T-helper 1 cell treated with Interleukin-12 subunit alpha and Interleukin-12 subunit beta and Interleukin-4 antibody, amounts not matched to agents 30 μg/mL and 1 μg/mL, for 36 hours (primary cell): ENCODE measurements at regions not wholly inside any gene's neighbourhood (a gene's known extent, or its start where the extent isn't known, plus 50 kb on each side); places are given as distances from the start of the nearest gene placed in this dataset.

Experiments used
- H3K27ac Mint-ChIP-seq: one replicate; pipeline ENCODE4 v1.8.0; 2021; ENCODE audit warnings: mild to moderate bottlenecking, mixed read lengths
- H3K27me3 Mint-ChIP-seq: one replicate; pipeline ENCODE4 v1.8.0; 2021; ENCODE audit warnings: low read depth, mixed read lengths
- H3K36me3 Mint-ChIP-seq: one replicate; pipeline ENCODE4 v1.8.0; 2021; ENCODE audit warnings: low read depth, mixed read lengths
- H3K4me1 Mint-ChIP-seq: one replicate; pipeline ENCODE4 v1.8.0; 2021; ENCODE audit warnings: low read depth, mixed read lengths
- H3K4me3 Mint-ChIP-seq: one replicate; pipeline ENCODE4 v1.8.0; 2021; ENCODE audit warnings: mild to moderate bottlenecking, moderate library complexity, mixed read lengths
- H3K9me3 Mint-ChIP-seq: one replicate; pipeline ENCODE4 v1.8.0; 2021; ENCODE audit warnings: mixed read lengths

GRCh38 chr4:24089851-24090534 is 200.1 kb upstream of the PPARGC1A start:
- no peaks in the 10 kb centered on the region for H3K27me3 Mint-ChIP-seq

GRCh38 chr4:24080871-24081270 is 191.0 kb upstream of the PPARGC1A start:
- Mint-ChIP-seq H3K27me3 (no peaks in the 10 kb centered on the region), H3K9me3 (peaks cover 3% of the 10 kb centered on the region), H3K4me1 (no peaks in the 10 kb centered on the region), H3K36me3 (no peaks in the 10 kb centered on the region), H3K27ac (no peak overlapping the region), H3K4me3 (no peak overlapping the region)

More at GRCh38 chr4:24089851-24090534, 200.1 kb upstream of the PPARGC1A start:
- Mint-ChIP-seq H3K4me3 (no peak overlapping the region), H3K4me1 (no peaks in the 10 kb centered on the region), H3K27ac (no peak overlapping the region), H3K36me3 (no peaks in the 10 kb centered on the region), H3K9me3 (no peaks in the 10 kb centered on the region)

DNA sequence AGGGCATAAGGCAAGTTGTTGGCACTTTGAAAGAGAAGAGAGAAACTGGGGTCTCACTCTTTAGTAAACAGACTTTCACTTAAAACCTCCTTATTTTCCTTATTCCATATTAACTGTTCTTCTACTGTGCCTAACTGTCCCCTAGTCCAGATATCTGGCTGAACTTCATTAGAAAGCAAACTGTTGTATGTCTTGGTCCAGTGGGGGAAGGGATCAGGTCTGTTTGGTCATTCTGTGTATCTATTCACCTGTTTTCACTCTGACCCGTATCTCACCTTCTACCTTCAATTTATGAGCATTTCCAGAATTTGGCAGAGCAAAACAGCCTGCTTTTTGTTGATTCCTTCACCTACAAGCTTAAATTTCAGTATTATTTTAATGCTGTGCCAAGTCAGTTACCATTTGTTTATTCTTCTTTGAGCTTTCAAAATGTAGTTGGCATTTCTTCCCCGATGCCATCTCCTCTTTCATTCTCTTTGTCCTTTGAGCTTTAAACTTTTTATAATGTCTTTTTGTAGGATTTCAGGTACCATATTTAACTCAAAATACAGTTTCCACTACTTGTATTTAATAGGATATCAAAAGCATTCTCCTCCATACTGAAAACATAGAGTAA is 188.6 kb upstream of the PPARGC1A start:
- Mint-ChIP-seq H3K36me3 (no peaks in the 10 kb centered on the region), H3K4me3 (no peak overlapping the region), H3K4me1 (no peaks in the 10 kb centered on the region), H3K27me3 (no peaks in the 10 kb centered on the region), H3K27ac (no peak overlapping the region), H3K9me3 (peaks cover 7% of the 10 kb centered on the region)

- H3K27me3 Mint-ChIP-seq, result no peaks in the 10 kb centered on the region
- no peaks in the 10 kb centered on the region for H3K36me3 Mint-ChIP-seq
- peaks cover 7% of the 10 kb centered on the region for H3K9me3 Mint-ChIP-seq
- no peak overlapping the region for H3K27ac Mint-ChIP-seq
- H3K4me1 Mint-ChIP-seq, result no peaks in the 10 kb centered on the region
- no peak overlapping the region for H3K4me3 Mint-ChIP-seq
Observed at GRCh38 chr4:24076811-24077210, 187.0 kb upstream of the PPARGC1A start.

GRCh38 chr4:24073948-24074347 is 184.1 kb upstream of the PPARGC1A start:
- H3K36me3 Mint-ChIP-seq, result no peaks in the 10 kb centered on the region

GRCh38 chr4:24071612-24072372 is 181.9 kb upstream of the PPARGC1A start:
- Mint-ChIP-seq H3K36me3 (no peaks in the 10 kb centered on the region), H3K4me1 (no peaks in the 10 kb centered on the region), H3K27ac (no peak overlapping the region)

More at GRCh38 chr4:24073948-24074347, 184.1 kb upstream of the PPARGC1A start:
- H3K4me1 Mint-ChIP-seq, result no peaks in the 10 kb centered on the region
- H3K27ac Mint-ChIP-seq, result no peak overlapping the region
- no peak overlapping the region for H3K4me3 Mint-ChIP-seq
- H3K9me3 Mint-ChIP-seq, result peaks cover 7% of the 10 kb centered on the region
- no peaks in the 10 kb centered on the region for H3K27me3 Mint-ChIP-seq

DNA sequence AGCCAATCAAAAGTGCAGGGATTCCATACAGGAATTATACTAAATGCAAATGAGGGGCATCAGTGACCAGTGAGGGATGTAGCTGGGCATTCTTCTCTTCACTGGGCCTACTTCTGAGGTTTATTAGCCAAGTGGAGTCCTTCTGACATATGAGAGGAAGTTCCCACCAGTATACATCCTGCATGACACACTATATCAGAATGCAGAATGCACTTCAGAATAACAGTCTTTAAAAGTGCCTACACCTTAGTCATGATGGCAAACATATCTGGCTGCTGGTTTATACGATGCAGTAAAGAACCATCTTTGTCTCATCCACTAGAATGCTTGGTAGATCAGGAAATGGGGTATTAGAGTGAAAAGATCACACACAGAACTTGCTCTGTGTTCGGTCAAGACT is 180.3 kb upstream of the PPARGC1A start:
- H3K27ac Mint-ChIP-seq, result no peak overlapping the region
- no peaks in the 10 kb centered on the region for H3K9me3 Mint-ChIP-seq
- no peak overlapping the region for H3K4me3 Mint-ChIP-seq
- H3K36me3 Mint-ChIP-seq, result no peaks in the 10 kb centered on the region
- H3K27me3 Mint-ChIP-seq, result no peaks in the 10 kb centered on the region
- H3K4me1 Mint-ChIP-seq, result no peaks in the 10 kb centered on the region

More at GRCh38 chr4:24071612-24072372, 181.9 kb upstream of the PPARGC1A start:
- H3K27me3 Mint-ChIP-seq, result no peaks in the 10 kb centered on the region
- no peak overlapping the region for H3K4me3 Mint-ChIP-seq
- H3K9me3 Mint-ChIP-seq, result peaks cover 7% of the 10 kb centered on the region

GRCh38 chr4:24067367-24068193 is 177.7 kb upstream of the PPARGC1A start:
- Mint-ChIP-seq H3K4me3 (no peak overlapping the region), H3K27ac (no peak overlapping the region), H3K36me3 (no peaks in the 10 kb centered on the region), H3K4me1 (no peaks in the 10 kb centered on the region), H3K27me3 (no peaks in the 10 kb centered on the region), H3K9me3 (no peaks in the 10 kb centered on the region)

GRCh38 chr4:24065974-24066373 is 176.1 kb upstream of the PPARGC1A start:
- H3K4me3 Mint-ChIP-seq, result no peak overlapping the region
- H3K27ac Mint-ChIP-seq, result no peak overlapping the region
- H3K9me3 Mint-ChIP-seq, result peaks cover 3% of the 10 kb centered on the region
- no peaks in the 10 kb centered on the region for H3K36me3 Mint-ChIP-seq
- H3K27me3 Mint-ChIP-seq, result no peaks in the 10 kb centered on the region
- no peaks in the 10 kb centered on the region for H3K4me1 Mint-ChIP-seq

GRCh38 chr4:24063731-24064130 is 173.9 kb upstream of the PPARGC1A start:
- no peaks in the 10 kb centered on the region for H3K4me1 Mint-ChIP-seq
- no peak overlapping the region for H3K4me3 Mint-ChIP-seq
- no peaks in the 10 kb centered on the region for H3K36me3 Mint-ChIP-seq
- no peak overlapping the region for H3K27ac Mint-ChIP-seq
- H3K9me3 Mint-ChIP-seq, result peaks cover 3% of the 10 kb centered on the region
- no peaks in the 10 kb centered on the region for H3K27me3 Mint-ChIP-seq

DNA sequence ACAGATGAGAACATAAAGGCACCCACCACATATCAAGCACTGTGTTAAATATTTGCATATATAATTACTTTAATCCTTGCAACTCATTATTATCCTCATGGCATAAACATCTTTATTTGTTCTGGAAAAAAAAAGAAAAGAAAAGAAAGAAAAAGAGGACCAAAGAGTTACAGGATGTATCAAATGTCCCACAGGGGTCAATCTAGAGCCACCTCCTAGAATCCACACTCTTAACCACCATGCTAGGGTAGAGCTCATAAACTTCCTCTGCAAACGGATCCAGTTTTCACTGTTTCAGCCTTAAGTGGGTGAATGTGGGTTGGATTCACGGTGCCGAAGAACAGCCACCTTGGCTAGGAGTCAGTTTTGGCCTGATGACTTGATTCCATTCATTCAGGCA is 171.1 kb upstream of the PPARGC1A start:
- H3K4me1 Mint-ChIP-seq, result no peaks in the 10 kb centered on the region
- peaks cover 3% of the 10 kb centered on the region for H3K9me3 Mint-ChIP-seq

GRCh38 chr4:24059839-24060238 is 170.0 kb upstream of the PPARGC1A start:
- no peaks in the 10 kb centered on the region for H3K27me3 Mint-ChIP-seq
- H3K36me3 Mint-ChIP-seq, result no peaks in the 10 kb centered on the region
- H3K27ac Mint-ChIP-seq, result no peak overlapping the region
- no peaks in the 10 kb centered on the region for H3K4me1 Mint-ChIP-seq
- peaks cover 3% of the 10 kb centered on the region for H3K9me3 Mint-ChIP-seq
- no peak overlapping the region for H3K4me3 Mint-ChIP-seq

More for the DNA sequence above, 171.1 kb upstream of the PPARGC1A start:
- Mint-ChIP-seq H3K36me3 (no peaks in the 10 kb centered on the region), H3K4me3 (no peak overlapping the region), H3K27me3 (no peaks in the 10 kb centered on the region), H3K27ac (no peak overlapping the region)

- Mint-ChIP-seq H3K9me3 (peaks cover 3% of the 10 kb centered on the region), H3K36me3 (no peaks in the 10 kb centered on the region), H3K4me3 (no peak overlapping the region), H3K27ac (no peak overlapping the region), H3K27me3 (no peaks in the 10 kb centered on the region), H3K4me1 (no peaks in the 10 kb centered on the region)
Observed at GRCh38 chr4:24057915-24058559, 168.2 kb upstream of the PPARGC1A start.

DNA sequence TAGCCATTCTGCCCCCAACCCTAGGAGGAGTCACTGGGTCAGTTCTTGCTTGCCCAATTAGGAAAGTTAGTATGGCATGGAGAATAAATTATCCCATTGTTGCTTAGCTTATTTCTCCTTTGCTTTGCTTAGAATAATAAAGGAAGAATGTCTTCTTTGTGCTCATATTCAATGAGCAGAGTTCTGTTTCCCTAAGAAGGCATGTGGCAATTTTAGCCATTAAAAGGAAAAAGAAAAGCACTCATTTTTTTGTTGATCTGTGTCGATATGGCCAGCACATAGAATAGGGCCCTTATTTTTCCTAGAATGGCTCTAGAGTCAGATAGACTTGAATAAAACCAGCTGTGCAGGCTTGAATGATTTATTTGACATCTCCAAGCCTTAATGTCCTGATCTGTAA is 166.4 kb upstream of the PPARGC1A start:
- Mint-ChIP-seq H3K36me3 (no peaks in the 10 kb centered on the region), H3K4me1 (no peaks in the 10 kb centered on the region), H3K9me3 (no peaks in the 10 kb centered on the region), H3K27me3 (no peaks in the 10 kb centered on the region), H3K27ac (no peak overlapping the region), H3K4me3 (no peak overlapping the region)
